ENCODE measurements at regions not wholly inside any gene's neighbourhood (a gene's known extent, or its start where the extent isn't known, plus 50 kb on each side); places are given as distances from the start of the nearest gene placed in this dataset.
A peak's percentile ranks its signal among the peaks of the same experiment; 100 is the strongest.

GRCh38 chr13:78436311-78436710, 167.0 kb downstream of the POU4F1 start:
- Histone ChIP-seq H3K4me3 (replicated peaks in 1 of 3; ENCODE audit: insufficient read depth in 1 of 3, low read depth in 2 of 3, low read length in 3 of 3) (no peak overlapping the region), H3K27ac (ENCODE audit: extremely low read length, insufficient read depth, low read length) (no peak overlapping the region), H3K36me3 (replicated peaks in 1 of 2; ENCODE audit: control insufficient read depth in 1 of 2, insufficient read depth in 2 of 2, low read length in 2 of 2) (no peaks in the 10 kb centered on the region), H3K27me3 (ENCODE audit: control insufficient read depth in 1 of 2, insufficient read depth in 2 of 2, low read length in 2 of 2) (no peaks in the 10 kb centered on the region; a peak in 1 of 5 replicates), H4K20me1 (ENCODE audit: insufficient read depth, low read length) (no peaks in the 10 kb centered on the region), H2AFZ (ENCODE audit: low read length) (no peak overlapping the region), H3K79me2 (ENCODE audit: insufficient read depth, low read length) (no peaks in the 10 kb centered on the region), H3K9ac (ENCODE audit: insufficient read depth, low read depth, low read length) (no peak overlapping the region), H3K9me3 (ENCODE audit: low read length) (no peaks in the 10 kb centered on the region), H3K4me2 (ENCODE audit: low read depth, low read length) (no peak overlapping the region), H3K4me1 (ENCODE audit: insufficient read depth, low read length) (peaks cover 8% of the 10 kb centered on the region)
- in situ Hi-C loops (cut with HindIII; ENCODE audit: extremely low pct_ligation_motif_present, low pct_unique_long_range_greater_than_20kb), result no loop called here
- BruUV-seq (replicated peaks), result no TSS peak
- CTCF ChIA-PET (ENCODE audit: low intra/inter-chr PET ratio, low total read pairs), result no interaction called here
- FAIRE-seq (no peak), ATAC-seq (peak; percentile 66), DNase-seq (ENCODE audit: low spot score) (no peak)
- WGBS (ENCODE audit: low lambda C conversion rate), result 1% methylated on average over 2 of the region's 3 CpGs
- intact Hi-C loops (cut with micrococcal nuclease; ENCODE audit: unreplicated experiment), result no loop called here
- POLR2A ChIA-PET, result no interaction called here
- TF ChIP-seq BCL3 (CRISPR knock-in tag; IDR thresholded peaks at IDR 0.05) (no peak), DR1 (CRISPR knock-in tag; IDR thresholded peaks at IDR 0.05) (no peak), NFE2L1 (CRISPR knock-in tag; IDR thresholded peaks at IDR 0.05; ENCODE audit: borderline replicate concordance) (no peak), PITX1 (CRISPR knock-in tag; IDR thresholded peaks at IDR 0.05) (no peak), ZNF510 (CRISPR knock-in tag; IDR thresholded peaks at IDR 0.05; ENCODE audit: low read depth) (no peak), ATF7 (IDR thresholded peaks at IDR 0.05) (no peak), ATF7 (CRISPR knock-in tag; IDR thresholded peaks at IDR 0.05) (no peak), PAXIP1 (CRISPR knock-in tag; conservative IDR thresholded peaks at IDR 0.05) (0 out of 2 replicates have a peak, but pooled peaks have one; percentile 16), DNMT1 (CRISPR knock-in tag; IDR thresholded peaks at IDR 0.05) (no peak), SALL2 (CRISPR knock-in tag; IDR thresholded peaks at IDR 0.05) (no peak), ZNF350 (CRISPR knock-in tag; IDR thresholded peaks at IDR 0.05; ENCODE audit: borderline replicate concordance, low read depth) (no peak), NFIB (CRISPR knock-in tag; IDR thresholded peaks at IDR 0.05; ENCODE audit: borderline replicate concordance) (no peak), AHDC1 (CRISPR knock-in tag; IDR thresholded peaks at IDR 0.05; ENCODE audit: borderline replicate concordance) (peak; percentile 19; the same call in 1 of the 2 replicates), RXRB (CRISPR knock-in tag; IDR thresholded peaks at IDR 0.05; ENCODE audit: borderline replicate concordance) (0 out of 2 replicates have a peak, but pooled peaks have one; percentile 22)

Measured in HepG2 (cell line).